Upper lobe of left lung (tissue), 6 donors: ENCODE measurements at regions not wholly inside any gene's neighbourhood (a gene's known extent, or its start where the extent isn't known, plus 50 kb on each side); places are given as distances from the start of the nearest gene placed in this dataset.

Experiments used
- ATAC-seq, 2 donors: fragments of 200-7000 bp; cut with Tn5 transposase; one replicate each; pipeline ENCODE4 v1.9.1; 2022; ENCODE audit warnings: mild to moderate bottlenecking in 2 of 2, moderate library complexity in 2 of 2; ENCODE audit not compliant: low FRiP score in 2 of 2
- DNase-seq, 2 donors: peaks; one replicate each; pipeline ENCODE4 v3.0.0-alpha.2; 2019 to 2020
- H3K27ac ChIP-seq, 4 donors: fragments of 200-600 bp; sonication (generic); one replicate each; pipeline ENCODE4 v1.5.1; 2016 to 2019
- H3K27me3 ChIP-seq, 4 donors: fragments of 200-600 bp; sonication (generic); one replicate each; pipeline ENCODE4 v1.5.1; 2017 to 2019
- H3K36me3 ChIP-seq, 4 donors: fragments of 200-600 bp; sonication (generic); one replicate each; pipeline ENCODE4 v1.5.1; 2016 to 2019
- H3K4me1 ChIP-seq, 4 donors: fragments of 200-600 bp; sonication (generic); one replicate each; pipeline ENCODE4 v1.5.1; 2018 to 2019
- H3K4me3 ChIP-seq, 4 donors: fragments of 200-600 bp; sonication (generic); one replicate each; pipeline ENCODE4 v1.5.1; 2017 to 2019; ENCODE audit warnings: mild to moderate bottlenecking in 2 of 4, moderate library complexity in 1 of 4
- H3K9me3 ChIP-seq, 4 donors: fragments of 200-600 bp; sonication (generic); one replicate each; pipeline ENCODE4 v1.5.1; 2018 to 2019
- CTCF ChIP-seq, 6 experiments: fragments of 450-650 bp in 4 of 6; fragments of 200-600 bp in 2 of 6; sonication (generic) in 2 of 6; IDR thresholded peaks; one replicate each; pipeline ENCODE4 v1.5.1; 2016 to 2019; ENCODE audit warnings: antibody characterized with exemption in 6 of 6
- EP300 ChIP-seq, 4 donors: sonication (generic); formaldehyde crosslinking; IDR thresholded peaks; one replicate each; pipeline ENCODE4 v1.5.1; 2017; ENCODE audit warnings: antibody characterized with exemption in 4 of 4, control low read depth in 2 of 4
- POLR2A ChIP-seq, 4 donors: fragments of 450-650 bp; IDR thresholded peaks; one replicate each; pipeline ENCODE4 v1.5.1; 2016 to 2017; ENCODE audit warnings: antibody characterized with exemption in 4 of 4, mild to moderate bottlenecking in 2 of 4
- POLR2AphosphoS5 ChIP-seq, 2 donors: sonication (generic); formaldehyde crosslinking; IDR thresholded peaks; one replicate each; pipeline ENCODE4 v1.5.1; 2017; ENCODE audit warnings: antibody characterized with exemption in 2 of 2
- WGBS, 2 donors: methylation state at CpG; one replicate each; pipeline ENCODE4 v1.1.5; 2017 to 2018; 5-methylcytosine and 5-hydroxymethylcytosine counted together
- small RNA-seq, 4 donors: library from RNA; depleted of rRNA; stranded (forward); fragments of <200 nt; gene quantifications; one replicate each; pipeline ENCODE3, GENCODE V24; 2016
- donor health status: DM: no; HTN: no; CAD: no; lungs with moderate emphysema.
- donor health status: DM: no; HTN: yes; CAD: no; lungs with severe emphysema.

- no peaks in the 10 kb centered on the region for H3K27me3 ChIP-seq
- no peak overlapping the region for H3K27ac ChIP-seq
- DNase-seq (no peak), ATAC-seq (no peak)
- no peak overlapping the region for H3K4me3 ChIP-seq
- no peak for TF ChIP-seq EP300 (IDR thresholded peaks at IDR 0.05)
- TF ChIP-seq POLR2AphosphoS5 (IDR thresholded peaks at IDR 0.05) = no peak
- no peak for TF ChIP-seq CTCF (IDR thresholded peaks at IDR 0.05)
- TF ChIP-seq POLR2A (IDR thresholded peaks at IDR 0.05) = no peak
- whole genome bisulfite sequencing, 2 donors = 78 to 85% methylated on average over 6 of the region's 6 CpGs
- H3K36me3 ChIP-seq = no peaks in the 10 kb centered on the region
- no peaks in the 10 kb centered on the region for H3K9me3 ChIP-seq
- H3K4me1 ChIP-seq = peaks cover 0 to 5% (median 3%) of the 10 kb centered on the region in 4 donors
Observed at GRCh38 chr2:120683081-120683480, 52.6 kb upstream of the GLI2 start.

- ATAC-seq (no peak), DNase-seq (no peak)
- Histone ChIP-seq H3K36me3 (no peaks in the 10 kb centered on the region), H3K27me3 (no peaks in the 10 kb centered on the region), H3K9me3 (no peaks in the 10 kb centered on the region), H3K4me3 (no peak overlapping the region), H3K4me1 (peaks cover 0 to 5% (median 3%) of the 10 kb centered on the region in 4 donors), H3K27ac (no peak overlapping the region)
- TF ChIP-seq EP300 (IDR thresholded peaks at IDR 0.05) (no peak), POLR2AphosphoS5 (IDR thresholded peaks at IDR 0.05) (no peak), CTCF (IDR thresholded peaks at IDR 0.05) (no peak), POLR2A (IDR thresholded peaks at IDR 0.05) (no peak)
- WGBS, 2 donors = 63 to 82% methylated on average over 4 of the region's 4 CpGs
Observed at GRCh38 chr2:120683701-120684100, 52.0 kb upstream of the GLI2 start.

- DNase-seq (no peak), ATAC-seq (no peak)
- 68% methylated on average over 6 to 9 of the region's 9 CpGs for WGBS, 2 donors
- H3K4me3 ChIP-seq = no peak overlapping the region
- no peak overlapping the region for H3K27ac ChIP-seq
- peaks cover 0 to 5% (median 3%) of the 10 kb centered on the region in 4 donors for H3K4me1 ChIP-seq
- no peaks in the 10 kb centered on the region for H3K36me3 ChIP-seq
- no peaks in the 10 kb centered on the region for H3K9me3 ChIP-seq
- TF ChIP-seq POLR2AphosphoS5 (IDR thresholded peaks at IDR 0.05) = no peak
- no peak for TF ChIP-seq POLR2A (IDR thresholded peaks at IDR 0.05)
- no peak for TF ChIP-seq EP300 (IDR thresholded peaks at IDR 0.05)
- TF ChIP-seq CTCF (IDR thresholded peaks at IDR 0.05) = no peak
- H3K27me3 ChIP-seq = no peaks in the 10 kb centered on the region
Observed at GRCh38 chr2:120684289-120685065, 51.2 kb upstream of the GLI2 start.

GRCh38 chr2:120685066-120685973, 50.3 kb upstream of the GLI2 start:
- no peaks in the 10 kb centered on the region for H3K4me1 ChIP-seq
- H3K27ac ChIP-seq = no peak overlapping the region
- WGBS, 2 donors = 64 to 66% methylated on average over 3 to 4 of the region's 5 CpGs
- DNase-seq (no peak), ATAC-seq (no peak)
- no peaks in the 10 kb centered on the region for H3K9me3 ChIP-seq
- H3K27me3 ChIP-seq = no peaks in the 10 kb centered on the region
- H3K36me3 ChIP-seq = no peaks in the 10 kb centered on the region
- no peak overlapping the region for H3K4me3 ChIP-seq
- no peak for TF ChIP-seq POLR2AphosphoS5 (IDR thresholded peaks at IDR 0.05)
- TF ChIP-seq CTCF (IDR thresholded peaks at IDR 0.05) = no peak
- TF ChIP-seq EP300 (IDR thresholded peaks at IDR 0.05) = no peak
- TF ChIP-seq POLR2A (IDR thresholded peaks at IDR 0.05) = no peak

Small RNA genes lying in the stretch of these regions (small RNA-seq; reads per million reads assigned to genes)
- gene RF00019 = 0 reads per million in 4 donors
